GM19463 (cell line): ENCODE measurements at regions not wholly inside any gene's neighbourhood (a gene's known extent, or its start where the extent isn't known, plus 50 kb on each side); places are given as distances from the start of the nearest gene placed in this dataset.

Experiments used
- ATAC-seq: cut with Tn5 transposase; IDR thresholded peaks from one replicate; pipeline ENCODE4 v1.9.1; 2021; ENCODE audit warnings: mild to moderate bottlenecking, moderate library complexity; ENCODE audit not compliant: unreplicated experiment

DNA sequence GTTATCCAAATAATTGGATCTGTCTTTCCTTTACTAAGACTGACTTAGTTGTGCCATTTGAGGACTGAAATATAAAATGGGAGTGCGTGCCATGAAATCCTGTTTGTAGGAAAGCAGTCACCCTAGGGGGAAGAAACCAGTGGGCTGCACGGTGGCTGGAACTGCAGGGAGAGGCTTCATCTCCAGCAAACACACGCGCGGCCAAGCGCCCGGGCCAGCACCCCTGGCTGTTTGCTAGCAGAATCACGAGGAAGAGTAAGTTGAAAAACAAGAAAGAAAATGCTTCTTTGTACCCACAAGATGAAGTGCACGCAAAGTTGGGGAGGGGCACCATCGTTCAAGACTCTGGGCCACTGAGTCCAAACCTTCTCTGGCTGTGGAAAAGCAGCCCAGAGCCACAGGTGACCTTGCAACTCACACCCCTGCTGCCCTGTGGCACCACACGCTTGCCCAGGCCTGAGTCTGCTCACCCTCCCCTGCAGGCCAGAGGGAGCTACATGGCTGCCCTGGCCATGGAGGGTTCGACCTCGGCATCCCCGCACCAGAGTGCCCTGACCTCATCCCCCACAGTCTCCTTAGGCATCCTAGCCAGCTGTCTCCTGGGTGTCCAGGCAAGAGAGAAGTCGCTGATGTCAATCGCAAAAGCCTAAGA lies 55.2 kb downstream of the IRX2 start:
- no peak for ATAC-seq

DNA sequence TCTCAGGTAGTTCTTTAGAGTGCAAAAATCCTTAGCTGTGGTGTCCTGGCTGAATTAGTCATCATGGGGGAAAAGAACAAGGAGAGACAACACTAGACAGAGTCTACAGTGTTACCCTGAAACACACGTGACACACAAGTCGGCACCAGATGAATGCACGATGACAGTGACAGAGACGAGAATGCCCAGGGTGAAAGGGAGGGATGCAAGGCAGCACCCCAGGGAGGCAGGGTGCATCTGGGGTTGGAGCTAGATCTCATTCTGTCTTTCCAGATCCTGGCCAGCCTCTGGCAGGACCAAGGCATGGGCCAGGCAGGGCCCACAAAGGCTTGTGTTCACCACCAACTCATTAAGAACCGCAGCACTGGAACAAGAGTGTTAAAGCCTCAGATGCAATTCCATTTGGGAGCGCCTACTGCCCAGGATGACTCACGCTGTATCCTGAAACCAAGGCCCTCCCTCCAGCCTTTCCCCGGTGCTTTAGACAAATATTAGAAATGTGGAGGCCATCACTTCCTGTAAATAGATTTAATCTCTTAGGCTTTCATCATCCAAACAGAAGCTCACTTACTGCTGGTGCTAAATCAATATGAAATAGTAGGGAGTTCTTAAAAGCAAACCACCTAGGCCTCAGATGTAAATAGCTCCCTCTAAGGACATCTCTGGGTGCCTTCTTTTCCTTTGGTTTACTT lies 56.1 kb downstream of the IRX2 start:
- no peak for ATAC-seq

DNA sequence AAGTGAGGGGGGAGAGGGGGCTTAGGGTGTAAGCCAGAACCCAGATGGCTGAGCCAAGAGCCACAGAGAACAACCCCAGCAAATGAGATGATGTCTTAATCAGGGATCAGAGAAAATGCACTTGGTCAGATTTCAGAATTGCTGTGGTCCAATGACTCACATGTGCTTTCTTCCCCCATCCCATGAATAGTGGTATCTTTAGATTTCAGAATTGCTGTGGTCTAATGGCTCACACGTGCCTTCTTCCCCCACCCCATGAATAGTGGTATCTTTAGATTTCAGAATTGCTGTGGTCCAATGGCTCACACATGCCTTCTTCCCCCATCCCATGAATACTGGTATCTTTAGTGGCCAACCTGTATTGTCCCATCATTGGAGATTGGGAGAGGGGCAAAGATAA lies 59.9 kb downstream of the IRX2 start:
- ATAC-seq = no peak

DNA sequence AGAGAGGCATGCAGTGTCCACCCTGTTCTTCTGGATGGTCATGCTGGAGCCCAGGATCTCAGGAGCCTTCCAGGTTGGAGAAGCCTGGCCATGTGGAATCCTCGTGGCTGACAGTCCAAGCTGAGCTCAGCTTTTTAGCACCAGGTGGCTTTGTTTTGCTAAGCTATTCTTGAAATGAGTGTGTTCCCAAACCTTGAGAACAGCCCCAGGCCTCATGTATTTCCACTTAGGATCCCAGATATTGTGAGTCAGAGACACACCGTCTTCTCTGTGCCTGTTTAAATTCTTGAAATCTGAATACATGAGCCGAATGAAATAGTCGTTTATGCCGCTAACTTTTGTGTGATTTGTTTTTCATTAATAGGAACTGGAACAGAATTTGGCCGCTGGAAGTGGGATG lies 61.2 kb downstream of the IRX2 start:
- no peak for ATAC-seq

DNA sequence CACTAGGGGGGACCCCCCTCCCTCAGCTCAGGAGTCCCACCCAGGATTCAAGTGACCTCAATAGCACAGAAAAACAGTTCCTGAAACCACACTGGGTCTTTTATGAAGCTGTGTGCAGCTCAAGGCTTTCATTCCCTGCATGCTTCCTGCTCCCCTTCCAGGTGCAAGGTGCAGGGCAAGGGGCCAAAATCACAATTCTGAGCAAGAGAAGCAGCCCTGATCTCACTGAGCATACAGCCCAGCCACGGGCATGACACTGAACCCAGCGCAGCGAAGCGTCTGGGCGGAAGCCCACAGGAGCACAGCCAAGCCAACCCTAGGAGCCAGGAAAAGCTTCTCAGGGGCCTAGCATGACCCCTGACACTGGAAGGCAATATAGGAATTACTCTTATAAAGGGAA lies 62.9 kb downstream of the IRX2 start:
- no peak for ATAC-seq

DNA sequence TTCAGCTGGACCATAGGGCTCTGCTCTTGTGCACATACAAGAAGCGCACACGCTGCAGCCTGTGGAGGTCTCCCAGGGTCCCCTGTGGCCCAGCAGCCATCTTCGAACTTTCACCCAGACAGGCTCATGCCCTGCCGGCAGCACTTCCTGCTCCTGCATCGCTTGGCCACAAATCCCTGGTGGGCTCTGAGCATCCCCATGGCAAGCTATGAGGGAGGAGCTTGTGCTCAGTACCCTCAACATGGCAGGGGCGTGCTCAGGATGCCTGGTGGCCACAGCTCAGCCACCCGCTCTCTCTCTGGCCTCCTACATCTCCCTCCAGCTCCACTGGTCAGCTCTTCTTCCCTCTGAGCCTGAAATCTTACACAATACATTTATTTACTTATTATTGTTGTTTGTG lies 63.7 kb downstream of the IRX2 start:
- ATAC-seq = no peak

DNA sequence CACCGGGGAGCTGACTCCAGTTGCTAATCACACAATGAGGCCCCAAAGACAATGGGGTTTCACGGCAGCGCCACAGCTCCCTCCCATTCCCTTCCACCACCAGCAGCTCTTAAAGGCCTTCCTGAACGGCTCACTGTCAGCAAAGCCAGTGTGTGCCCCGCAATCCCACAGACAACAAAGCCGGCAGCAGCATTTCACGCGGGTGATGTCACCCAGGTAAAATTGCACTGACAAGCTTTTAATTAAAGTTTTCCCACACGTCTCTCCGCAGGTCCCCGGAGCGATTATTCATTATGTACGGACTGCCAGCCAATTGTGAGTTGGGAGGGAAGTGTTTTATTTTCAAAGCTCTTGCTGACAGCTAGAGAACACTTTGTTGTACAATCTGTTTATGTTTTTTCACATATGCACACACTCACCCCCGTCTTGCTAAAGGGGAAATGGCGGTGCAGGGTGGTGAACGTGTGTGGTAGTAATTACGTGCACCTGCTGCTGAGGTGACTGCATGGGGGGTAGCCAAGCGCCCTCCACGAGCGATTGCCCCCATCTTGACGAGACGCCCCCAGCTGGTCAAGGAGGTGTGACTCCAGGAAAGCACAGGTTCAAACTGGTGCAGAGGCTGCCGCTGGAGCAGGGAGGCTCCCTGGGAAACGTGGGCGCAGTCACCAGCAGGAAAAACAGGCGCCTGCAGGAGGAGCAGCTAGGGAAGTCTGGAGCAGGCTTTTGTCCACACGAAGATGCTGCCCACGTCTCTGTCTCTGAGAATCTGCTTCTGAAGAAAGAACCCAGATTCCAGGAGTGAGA lies 65.0 kb downstream of the IRX2 start:
- ATAC-seq = no peak

DNA sequence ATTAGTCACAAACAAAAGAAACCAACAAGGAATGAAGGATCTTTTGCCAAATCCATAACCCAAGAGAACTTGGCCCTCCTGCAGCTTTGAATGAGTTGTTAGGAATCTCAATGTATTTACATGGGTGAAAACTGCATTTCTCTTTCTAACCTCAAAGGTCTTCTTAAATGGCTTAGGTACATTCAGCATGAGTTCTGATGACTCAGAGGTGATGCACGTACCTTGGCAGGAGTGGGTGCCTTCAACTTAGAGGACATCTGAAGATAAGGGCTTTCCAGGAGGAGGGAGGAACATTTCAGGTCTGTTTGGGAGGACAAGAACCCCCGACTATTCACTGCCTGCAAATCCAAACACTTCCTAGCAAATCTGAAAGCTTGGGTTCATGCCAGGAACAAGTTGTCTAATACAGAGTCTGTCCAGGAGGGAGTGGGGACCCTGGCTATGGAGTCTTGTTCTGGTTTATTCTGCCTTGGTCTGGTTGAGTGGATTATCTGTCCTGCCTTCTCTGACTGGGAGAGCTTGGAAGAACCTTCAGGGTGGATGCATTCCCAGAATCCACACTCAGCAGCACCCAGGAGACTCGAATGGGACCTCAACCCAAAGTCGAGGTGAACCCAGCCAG lies 65.7 kb downstream of the IRX2 start:
- no peak for ATAC-seq

DNA sequence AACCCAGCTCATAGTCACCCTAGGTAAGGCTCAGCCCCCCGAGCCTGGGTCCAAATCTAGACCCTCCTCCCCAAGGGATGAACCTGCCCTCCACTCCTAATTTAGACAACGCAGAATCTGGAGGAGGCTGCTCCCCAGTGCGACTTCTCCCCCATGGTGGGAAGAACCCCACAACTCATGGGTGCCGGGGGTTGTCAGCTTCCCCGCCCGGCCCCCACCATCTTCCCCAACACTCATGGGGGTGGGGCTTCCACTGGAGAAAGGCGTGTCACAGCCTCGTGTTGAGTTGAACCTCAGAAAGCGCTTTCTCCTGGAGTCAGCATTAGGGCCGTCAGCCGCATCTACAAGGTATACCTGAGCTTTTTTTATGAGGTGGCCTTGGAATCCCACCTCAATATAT lies 66.9 kb downstream of the IRX2 start:
- ATAC-seq = no peak

DNA sequence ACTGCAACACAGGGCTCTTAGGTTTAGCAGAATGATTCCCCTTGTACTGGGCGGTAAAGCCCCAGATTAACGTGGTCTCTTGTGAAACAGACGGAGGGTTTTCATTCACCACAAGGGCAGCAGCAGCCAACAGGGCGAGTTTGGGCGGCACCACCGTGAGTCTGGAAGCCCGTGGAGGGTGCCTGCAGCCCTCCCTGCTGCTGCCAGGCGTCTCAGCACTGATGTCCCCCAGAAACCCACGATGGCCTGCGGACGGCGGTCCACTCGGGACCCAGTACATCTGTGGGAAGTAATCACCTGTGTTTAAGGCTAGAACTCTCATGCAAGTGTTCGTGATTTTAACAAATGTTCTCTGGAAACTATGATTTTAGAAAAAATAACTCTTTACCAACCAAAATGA lies 67.8 kb downstream of the IRX2 start:
- ATAC-seq = no peak

DNA sequence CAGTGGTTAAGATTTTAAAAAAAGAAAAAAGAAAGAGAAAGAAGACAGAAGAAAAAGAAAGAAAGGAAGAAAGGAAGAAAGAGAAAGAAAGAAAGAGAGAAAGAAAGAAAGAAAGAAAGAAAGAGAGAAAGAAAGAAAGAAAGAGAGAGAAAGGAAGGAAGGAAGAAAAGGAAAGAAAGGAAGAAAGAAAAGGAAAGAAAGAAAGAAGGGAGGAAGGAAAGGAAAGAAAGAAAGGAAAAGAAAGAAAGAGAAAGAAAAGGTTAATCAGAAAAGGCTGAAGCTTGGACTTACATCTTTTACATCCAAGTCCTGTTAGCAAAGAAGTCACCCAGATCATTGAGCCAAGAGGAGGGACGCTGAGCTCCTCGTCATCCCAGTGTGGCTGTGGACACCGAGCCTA lies 70.0 kb downstream of the IRX2 start:
- ATAC-seq = no peak

DNA sequence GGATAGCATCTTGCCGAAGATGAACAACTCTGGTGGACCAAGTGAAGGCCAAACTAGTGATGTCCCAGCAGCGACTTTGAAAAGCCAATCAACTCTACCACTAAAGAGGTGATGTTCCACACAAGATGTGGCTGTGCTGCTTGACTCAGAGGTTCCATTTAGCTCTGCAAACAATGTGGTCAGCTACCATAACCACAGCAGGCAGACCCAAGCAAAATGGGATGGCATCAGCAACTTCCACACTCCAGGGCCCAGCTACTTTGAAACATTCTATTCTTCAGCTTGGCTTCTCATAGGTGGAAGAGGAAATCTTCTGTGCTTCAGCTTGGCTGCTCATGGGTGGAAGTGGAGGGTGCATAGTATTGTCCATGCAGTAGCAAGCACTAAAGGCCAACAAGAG lies 70.5 kb downstream of the IRX2 start:
- ATAC-seq = no peak

DNA sequence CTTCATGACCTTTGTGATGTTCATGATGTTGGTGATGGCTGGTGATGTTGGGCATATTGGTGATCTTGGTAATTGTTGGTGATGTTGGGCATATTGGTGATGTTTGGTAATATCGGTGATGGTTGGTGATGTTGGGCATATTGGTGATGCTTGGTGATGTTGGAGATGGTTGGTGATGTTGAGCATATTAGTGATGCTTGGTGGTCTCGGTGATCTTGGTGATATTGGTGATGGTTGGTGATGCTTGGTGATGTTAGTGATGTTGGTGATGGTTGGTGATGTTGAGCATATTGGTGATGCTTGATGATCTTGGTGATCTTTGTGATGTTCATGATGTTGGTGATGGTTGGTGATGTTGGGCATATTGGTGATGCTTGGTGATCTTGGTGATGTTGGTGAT lies 73.8 kb downstream of the IRX2 start:
- no peak for ATAC-seq

DNA sequence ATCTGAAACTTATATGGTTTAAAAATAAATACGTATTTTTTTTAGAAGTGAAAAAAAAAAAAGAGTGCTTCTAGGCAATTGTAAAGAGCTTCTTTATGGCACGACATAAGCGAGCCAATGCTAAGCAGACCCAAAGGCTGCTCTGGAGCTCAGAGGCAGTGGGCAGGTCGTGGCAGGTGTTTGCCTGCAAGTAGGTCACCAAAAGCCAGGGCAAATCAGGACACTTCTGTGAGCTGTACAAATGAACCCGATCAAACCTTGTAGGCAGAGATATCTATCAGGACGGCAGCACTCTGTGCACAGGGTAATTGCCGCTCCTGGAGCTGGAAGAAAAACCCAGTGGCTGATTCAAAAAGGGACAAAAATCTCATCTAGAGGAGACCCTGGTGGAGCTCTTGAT lies 75.9 kb downstream of the IRX2 start:
- no peak for ATAC-seq

DNA sequence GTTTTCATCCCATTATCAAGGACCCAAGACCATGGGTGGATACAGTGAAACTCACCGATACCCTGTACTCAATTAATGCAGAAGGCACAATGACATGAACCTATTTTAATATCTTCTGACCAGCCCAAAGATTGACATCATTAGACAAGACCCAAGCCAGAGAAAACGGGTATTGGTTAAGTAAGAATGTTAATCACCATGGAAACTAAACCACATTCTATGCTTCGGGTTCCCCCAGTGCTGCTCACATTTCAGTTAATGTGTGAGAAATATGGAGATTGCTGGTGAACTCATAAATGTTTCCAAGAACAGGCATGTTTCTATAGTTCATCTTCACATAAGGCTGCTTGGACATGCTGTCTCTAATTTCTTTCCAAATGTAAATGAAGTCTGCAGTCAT lies 77.0 kb downstream of the IRX2 start:
- no peak for ATAC-seq

DNA sequence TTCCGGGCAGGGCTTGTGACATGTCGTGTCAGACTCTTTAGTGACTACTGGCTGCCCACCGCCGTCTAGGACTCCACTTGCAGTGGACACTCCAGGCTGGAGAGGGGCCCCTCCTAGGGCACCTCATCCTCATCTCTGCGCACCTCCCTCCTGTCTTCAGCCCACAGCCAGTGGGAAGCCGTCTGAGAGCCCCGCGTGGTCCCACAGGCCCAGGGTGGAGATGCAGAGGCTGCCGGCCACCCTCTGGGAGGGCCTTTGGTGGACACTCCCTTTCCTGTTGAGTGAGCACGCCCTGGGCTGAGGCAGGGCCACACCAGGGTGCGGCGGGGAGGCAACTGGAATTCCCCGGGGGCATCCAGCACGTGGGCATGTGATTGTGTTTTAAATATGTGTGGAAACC lies 80.5 kb downstream of the IRX2 start:
- no peak for ATAC-seq

DNA sequence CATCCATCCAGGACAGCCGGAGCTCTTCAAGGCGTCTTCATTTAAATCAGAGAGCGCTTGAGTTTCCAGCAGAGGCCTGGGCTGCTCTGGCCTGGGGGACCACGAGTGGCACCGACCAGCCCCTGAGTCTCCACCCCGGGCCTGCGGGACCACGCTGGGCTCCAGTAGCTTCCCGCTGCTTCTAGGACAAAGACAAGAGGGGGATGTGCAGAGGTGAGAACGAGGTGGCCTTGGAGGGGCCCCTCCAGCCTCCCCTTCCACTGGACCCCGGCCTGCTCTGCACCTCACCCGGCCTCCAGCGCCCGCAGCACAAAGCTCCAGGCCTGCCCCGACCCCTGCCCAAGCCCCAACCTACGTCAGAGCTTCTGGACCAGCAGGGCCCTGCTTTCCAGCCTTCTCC lies 81.6 kb downstream of the IRX2 start:
- ATAC-seq = no peak

DNA sequence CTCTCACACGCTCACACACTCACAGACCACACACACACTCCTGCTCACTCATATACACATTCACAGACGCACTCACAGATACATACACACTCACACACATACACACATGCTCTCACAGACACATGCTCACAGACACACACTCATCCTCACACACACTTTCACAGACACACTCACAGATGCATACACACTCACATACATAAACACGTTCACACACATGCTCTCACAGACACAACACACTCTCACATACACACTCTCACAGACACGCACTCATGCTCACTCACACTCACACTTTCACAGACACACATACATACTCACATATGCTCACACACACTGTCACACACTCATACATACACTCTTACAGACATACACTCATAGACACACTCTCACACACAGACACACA lies 82.2 kb downstream of the IRX2 start:
- no peak for ATAC-seq

DNA sequence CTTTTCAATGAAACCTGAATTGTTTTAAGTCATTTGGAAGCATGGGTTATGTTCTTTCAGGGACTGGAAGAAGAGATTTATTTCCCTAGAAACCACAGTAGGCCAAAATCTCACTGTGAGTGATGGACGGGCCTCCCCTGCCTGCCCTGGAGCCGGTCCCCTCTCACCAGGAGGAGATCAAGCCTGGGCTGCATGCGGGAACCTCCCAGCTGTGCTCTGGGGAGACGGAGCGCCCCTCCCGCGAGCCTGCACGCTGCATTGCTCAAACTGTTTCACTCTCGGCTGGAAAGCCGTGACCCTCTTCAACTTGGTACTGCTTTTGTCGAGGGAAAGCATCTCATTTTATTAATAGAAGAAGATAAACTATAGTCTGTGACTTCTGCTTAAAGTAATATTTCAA lies 85.4 kb downstream of the IRX2 start:
- ATAC-seq = no peak

DNA sequence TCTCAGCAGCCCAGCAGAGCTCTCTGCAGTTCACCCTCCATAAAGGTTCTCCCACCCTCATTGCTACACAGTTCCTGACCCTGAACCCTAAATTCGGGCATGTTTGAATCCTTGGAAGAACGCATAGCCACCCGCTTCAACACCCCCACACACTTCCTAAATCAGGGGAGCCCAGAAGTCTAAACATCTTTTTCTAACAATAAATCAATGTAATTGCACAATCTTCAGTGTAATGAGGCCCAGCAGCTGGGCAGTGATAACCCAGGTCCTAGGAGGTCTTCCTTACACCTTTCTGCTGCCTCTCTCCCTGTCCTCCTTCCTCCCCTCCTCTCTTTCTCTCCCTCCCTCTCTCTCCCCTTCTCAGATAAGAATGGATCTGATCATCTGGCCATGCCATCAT lies 88.0 kb downstream of the IRX2 start:
- no peak for ATAC-seq

DNA sequence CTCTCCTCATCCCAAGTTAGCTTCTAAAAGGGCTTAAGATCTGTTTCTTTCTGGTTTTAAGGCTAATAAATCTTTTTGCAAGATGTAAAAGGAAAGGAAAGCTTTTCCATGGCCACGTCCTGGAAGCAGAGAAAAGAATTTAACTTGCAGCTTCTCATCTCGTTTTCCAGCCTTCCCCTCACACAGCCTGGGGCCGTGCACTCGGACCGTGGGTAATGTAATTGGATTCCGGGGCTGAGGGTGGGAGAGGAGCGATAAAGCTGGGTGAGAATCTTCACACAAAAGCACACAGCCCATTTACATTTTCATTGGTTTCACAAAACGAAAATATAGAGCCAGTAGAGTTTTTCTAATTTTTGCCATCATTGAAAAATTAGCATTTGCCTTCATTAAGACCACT lies 91.2 kb downstream of the IRX2 start:
- ATAC-seq = no peak
